Panc1 (cell line): ENCODE measurements at regions not wholly inside any gene's neighbourhood (a gene's known extent, or its start where the extent isn't known, plus 50 kb on each side); places are given as distances from the start of the nearest gene placed in this dataset.

Source experiments
- ATAC-seq: fragments of 200-7000 bp; cut with Tn5 transposase; 2 replicates; pipeline ENCODE4 v1.9.1; 2020; ENCODE audit warnings: mild to moderate bottlenecking, moderate library complexity
- BruUV-seq: library from RNA; stranded (reverse); fragments of 400-500 nt; replicated peaks from 2 replicates; lab custom pipeline; 2021; lab: Mats Ljungman, UMichigan
- CTCF ChIA-PET: fragments of 300-600 bp; sonication (Branson Sonifier 250); formaldehyde crosslinking; loops from one replicate; lab custom pipeline; 2022; ENCODE audit warnings: antibody characterized with exemption; lab: Charles Lee
- POLR2A ChIA-PET: fragments of 300-600 bp; sonication (Branson Sonifier 250); formaldehyde crosslinking; loops from one replicate; lab custom pipeline; 2022; ENCODE audit warnings: antibody characterized with exemption; lab: Charles Lee
- DNase-seq: peaks from one replicate; pipeline ENCODE4 v3.0.0-alpha.2; 2010; ENCODE audit warnings: low read depth, low spot score
- H3K27ac ChIP-seq: 2 replicates; pipeline ENCODE4 v1.5.1; 2011; ENCODE audit warnings: mild to moderate bottlenecking, low read length, inconsistent platforms
- H3K27me3 ChIP-seq: fragments of 200-500 bp; sonication (Bioruptor generic); 2 replicates; pipeline ENCODE4 v1.6.0; 2014; ENCODE audit warnings: low read length, inconsistent platforms; ENCODE audit not compliant: control insufficient read depth, insufficient read depth
- H3K36me3 ChIP-seq: fragments of 200-500 bp; sonication (Bioruptor generic); 2 replicates; pipeline ENCODE4 v1.5.1; 2014; ENCODE audit warnings: inconsistent platforms, mild to moderate bottlenecking, low read length, moderate library complexity; ENCODE audit not compliant: control insufficient read depth, insufficient read depth
- H3K4me1 ChIP-seq: 2 replicates; pipeline ENCODE4 v1.5.1; 2011; ENCODE audit warnings: inconsistent platforms, mild to moderate bottlenecking, low read length, moderate library complexity; ENCODE audit not compliant: control insufficient read depth, insufficient read depth
- H3K4me3 ChIP-seq, 2 experiments: 2 replicates each; pipeline ENCODE4 v1.5.1; 2011 to 2012; ENCODE audit warnings: low read depth in 2 of 2, low read length in 2 of 2, mild to moderate bottlenecking in 2 of 2, inconsistent platforms in 1 of 2, moderate library complexity in 1 of 2
- H3K9me3 ChIP-seq: fragments of 200-500 bp; sonication (Bioruptor generic); 2 replicates; pipeline ENCODE4 v1.5.1; 2014; ENCODE audit warnings: low read depth, mild to moderate bottlenecking, inconsistent platforms, low read length, moderate library complexity; ENCODE audit not compliant: control insufficient read depth, insufficient read depth
- CTCF ChIP-seq: fragments of 450-650 bp; IDR thresholded peaks from 2 replicates; pipeline ENCODE4 v1.5.1; 2017; ENCODE audit warnings: mild to moderate bottlenecking
- POLR2AphosphoS5 ChIP-seq: IDR thresholded peaks from 2 replicates; pipeline ENCODE4 v1.6.1; 2012; ENCODE audit warnings: mild to moderate bottlenecking, low read depth, low read length, moderate library complexity
- REST ChIP-seq, 2 experiments: IDR thresholded peaks; 2 replicates each; pipeline ENCODE4 v1.6.1; 2011 to 2012; ENCODE audit warnings: low read depth in 2 of 2, control low read depth in 1 of 2, low read length in 1 of 2, mild to moderate bottlenecking in 1 of 2, moderate library complexity in 1 of 2; ENCODE audit not compliant: insufficient read depth in 1 of 2
- SIN3A ChIP-seq: IDR thresholded peaks from 2 replicates; pipeline ENCODE4 v1.6.1; 2012; ENCODE audit warnings: low read depth, mild to moderate bottlenecking, low read length, moderate library complexity, borderline replicate concordance; ENCODE audit not compliant: insufficient read depth
- TCF7L2 ChIP-seq: IDR thresholded peaks from 2 replicates; pipeline ENCODE4 v1.6.1; 2011; ENCODE audit warnings: mild to moderate bottlenecking, low read depth, low read length, inconsistent platforms
- in situ Hi-C: cut with HindIII; loops from 2 replicates; pipeline ENCODE4 v1.10.0; 2016; ENCODE audit warnings: low sequenced_read_pairs, low pct_unique_long_range_greater_than_20kb
- intact Hi-C: fragments of 100-400 bp; cut with micrococcal nuclease; formaldehyde crosslinking; loops from one replicate; pipeline ENCODE4 v1.10.0; 2022; ENCODE audit not compliant: unreplicated experiment

- CTCF ChIA-PET = no interaction called here
- no peak overlapping the region for H3K4me3 ChIP-seq
- H3K27me3 ChIP-seq = no peaks in the 10 kb centered on the region
- no peaks in the 10 kb centered on the region for H3K36me3 ChIP-seq
- H3K27ac ChIP-seq = no peak overlapping the region
- TF ChIP-seq SIN3A (no peak), POLR2AphosphoS5 (no peak), CTCF (no peak), REST (IDR thresholded peaks at IDR 0.05; ENCODE audit: insufficient read depth in 1 of 2, low read depth in 2 of 2, low read length in 1 of 2) (no peak), TCF7L2 (no peak)
- DNase-seq (no peak), ATAC-seq (no peak)
- intact Hi-C loops (no loop called here), in situ Hi-C loops (no loop called here)
- BruUV-seq = no TSS peak
- POLR2A ChIA-PET = no interaction called here
- H3K9me3 ChIP-seq = no peaks in the 10 kb centered on the region
- no peaks in the 10 kb centered on the region for H3K4me1 ChIP-seq
These were observed 163.5 kb upstream of the ANKRD55 start for GRCh38 chr5:56396634-56397033.

GRCh38 chr5:56389261-56389660, 156.1 kb upstream of the ANKRD55 start:
- intact Hi-C loops = no loop called here
- Histone ChIP-seq H3K27ac (no peak overlapping the region), H3K27me3 (no peaks in the 10 kb centered on the region), H3K36me3 (no peaks in the 10 kb centered on the region), H3K4me3 (no peak overlapping the region), H3K9me3 (no peaks in the 10 kb centered on the region), H3K4me1 (no peaks in the 10 kb centered on the region)
- BruUV-seq = no TSS peak
- ChIA-PET CTCF (no interaction called here), POLR2A (no interaction called here)
- in situ Hi-C loops = no loop called here
- ATAC-seq (no peak), DNase-seq (no peak)
- TF ChIP-seq TCF7L2 = no peak
- no peak for TF ChIP-seq CTCF
- TF ChIP-seq SIN3A = no peak
- no peak for TF ChIP-seq REST (IDR thresholded peaks at IDR 0.05; ENCODE audit: insufficient read depth in 1 of 2, low read depth in 2 of 2, low read length in 1 of 2)
